ENCODE measurements at regions not wholly inside any gene's neighbourhood (a gene's known extent, or its start where the extent isn't known, plus 50 kb on each side); places are given as distances from the start of the nearest gene placed in this dataset.

GRCh38 chr5:124839371-124839998, 93.0 kb upstream of the ZNF608 start:
- no peak for TF ChIP-seq POLR2A (IDR thresholded peaks at IDR 0.05)
- no peak for TF ChIP-seq CTCF (IDR thresholded peaks at IDR 0.05)
